Stimulated activated CD8-positive, alpha-beta memory T cell treated with anti-CD3 and anti-CD28 coated beads, Interleukin-7, amount 100 ng/mL, for 24 hours (primary cell): ENCODE measurements at regions not wholly inside any gene's neighbourhood (a gene's known extent, or its start where the extent isn't known, plus 50 kb on each side); places are given as distances from the start of the nearest gene placed in this dataset.
"Not testable (repeated sequence)": the region's sequence is repeated elsewhere in the genome, so short reads cannot be mapped to it uniquely, and the experiment has no call there.

ENCODE experiments used
- DNase-seq: peaks from one replicate; pipeline ENCODE4 v3.0.0-alpha.2; 2020; ENCODE audit warnings: low read depth

DNA sequence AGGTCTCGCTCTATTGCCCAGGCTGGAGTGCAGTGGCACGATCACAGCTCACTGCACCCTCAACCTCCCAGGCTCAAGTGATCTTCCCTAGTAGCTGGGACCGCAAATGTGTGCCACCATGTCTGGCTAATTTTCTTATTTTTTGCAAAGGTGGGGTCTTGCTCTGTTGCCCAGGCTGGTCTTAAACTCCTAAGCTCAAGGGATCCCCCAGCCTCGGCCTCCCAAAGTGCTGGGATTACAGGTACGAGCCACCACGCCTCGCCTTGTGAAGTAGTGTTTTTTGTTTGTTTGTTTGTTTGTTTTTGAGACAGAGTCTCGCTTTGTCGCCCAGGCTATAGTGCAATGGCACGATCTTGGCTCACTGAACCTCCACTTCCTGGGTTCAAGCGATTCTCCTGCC is 125.5 kb downstream of the HAUS1 start:
- not testable (repeated sequence) for DNase-seq

- DNase-seq, result no peak
These were observed 132.0 kb downstream of the HAUS1 start for GRCh38 chr18:46236156-46236555.

DNA sequence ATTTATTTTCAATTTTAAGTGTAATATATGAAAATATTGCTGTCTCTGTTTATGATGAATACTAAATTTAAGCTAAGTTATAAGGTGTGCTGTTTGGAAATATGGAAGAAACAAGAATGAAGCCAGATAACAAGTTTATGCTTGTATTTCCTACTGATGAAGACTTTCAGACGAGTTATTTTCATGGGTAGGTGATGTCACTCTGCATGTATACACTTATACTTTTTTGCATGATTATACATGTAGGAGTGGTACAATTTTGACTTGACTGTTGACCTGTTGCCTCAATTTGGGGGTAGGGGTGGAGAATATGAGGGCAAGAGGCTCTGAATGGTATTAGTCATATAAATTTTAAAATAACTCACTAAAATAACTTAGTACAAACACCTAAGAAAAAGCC is 133.7 kb downstream of the HAUS1 start:
- DNase-seq, result no peak

- no peak for DNase-seq
These were observed 135.4 kb downstream of the HAUS1 start for GRCh38 chr18:46239549-46239948.

DNA sequence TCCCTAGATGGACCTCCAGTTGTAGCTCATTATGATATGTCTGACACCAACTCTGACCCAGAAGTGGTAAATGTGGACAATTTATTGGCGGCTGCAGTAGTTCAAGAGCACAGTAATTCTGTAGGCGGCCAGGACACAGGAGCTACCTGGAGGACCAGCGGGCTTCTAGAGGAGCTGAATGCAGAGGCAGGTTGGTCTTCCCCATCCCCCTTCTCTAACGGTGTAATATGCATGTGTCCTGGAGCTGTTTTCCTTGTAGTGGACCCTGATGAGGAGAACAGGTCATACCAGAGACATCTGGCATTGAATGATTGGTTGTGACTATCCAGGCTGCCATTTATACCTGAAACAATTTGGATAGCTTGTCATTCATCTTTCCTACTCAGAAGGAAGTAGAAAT is 135.8 kb downstream of the HAUS1 start:
- DNase-seq, result no peak

DNA sequence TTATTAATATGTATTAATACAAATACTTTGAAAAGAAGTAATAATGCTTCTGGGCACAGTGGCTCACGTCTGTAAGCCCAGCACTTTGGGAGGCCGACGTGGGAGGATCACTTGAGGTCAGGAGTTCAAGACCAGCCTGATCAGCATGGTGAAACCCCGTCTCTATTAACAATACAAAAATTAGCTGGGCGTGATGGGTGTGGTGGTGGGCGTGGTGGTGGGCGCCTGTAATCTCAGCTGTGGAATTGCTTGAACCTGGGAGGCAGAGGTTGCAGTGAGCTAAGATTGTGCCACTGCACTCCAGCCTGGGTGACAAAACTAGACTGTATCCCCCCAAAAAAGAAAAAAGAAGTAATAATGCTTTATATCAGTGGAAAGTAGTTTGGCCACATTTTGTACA is 137.2 kb downstream of the HAUS1 start:
- DNase-seq, result not testable (repeated sequence)

- no peak for DNase-seq
These were observed 138.0 kb downstream of the HAUS1 start for GRCh38 chr18:46242183-46242582.

DNA sequence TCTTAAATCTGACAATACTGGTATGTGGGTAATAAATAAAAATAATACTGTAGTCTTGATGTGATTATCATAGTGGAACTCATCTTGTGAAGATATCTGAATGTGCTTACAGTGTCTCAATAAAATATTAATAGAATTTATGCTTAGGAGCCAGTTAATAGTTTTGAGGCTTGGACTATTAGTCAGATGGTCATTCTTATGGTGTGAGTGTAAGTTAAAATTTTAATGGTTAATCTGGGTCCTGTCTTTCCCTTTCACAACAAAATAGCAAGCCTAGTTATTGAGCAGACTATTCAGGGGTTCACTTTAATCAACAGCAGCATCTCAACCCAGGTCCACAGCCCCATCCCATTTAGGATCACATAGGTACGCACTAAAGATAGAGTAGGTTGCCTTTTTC is 138.9 kb downstream of the HAUS1 start:
- DNase-seq, result no peak

DNA sequence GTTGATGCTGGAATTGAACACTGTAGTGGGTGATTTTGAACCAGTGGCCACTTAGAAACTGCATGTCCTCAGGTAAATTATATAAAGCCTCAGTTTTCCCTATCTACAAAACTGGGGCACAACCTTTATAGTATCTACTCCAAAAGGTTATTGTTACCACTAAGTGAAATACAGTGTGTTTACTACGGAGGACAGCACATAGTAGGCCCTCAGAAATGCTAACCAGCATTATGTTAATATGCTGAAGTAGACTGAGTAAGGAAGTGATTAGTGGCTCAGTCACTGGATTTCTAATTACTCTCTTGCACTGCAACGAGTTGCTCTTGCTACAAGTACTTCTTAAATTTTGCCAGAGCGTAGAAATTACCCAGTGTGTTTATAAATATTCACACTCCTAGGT is 139.5 kb downstream of the HAUS1 start:
- DNase-seq, result no peak

GRCh38 chr18:46246101-46246500 is 141.9 kb downstream of the HAUS1 start:
- no peak for DNase-seq

GRCh38 chr18:46247942-46248341 is 143.8 kb downstream of the HAUS1 start:
- no peak for DNase-seq

DNA sequence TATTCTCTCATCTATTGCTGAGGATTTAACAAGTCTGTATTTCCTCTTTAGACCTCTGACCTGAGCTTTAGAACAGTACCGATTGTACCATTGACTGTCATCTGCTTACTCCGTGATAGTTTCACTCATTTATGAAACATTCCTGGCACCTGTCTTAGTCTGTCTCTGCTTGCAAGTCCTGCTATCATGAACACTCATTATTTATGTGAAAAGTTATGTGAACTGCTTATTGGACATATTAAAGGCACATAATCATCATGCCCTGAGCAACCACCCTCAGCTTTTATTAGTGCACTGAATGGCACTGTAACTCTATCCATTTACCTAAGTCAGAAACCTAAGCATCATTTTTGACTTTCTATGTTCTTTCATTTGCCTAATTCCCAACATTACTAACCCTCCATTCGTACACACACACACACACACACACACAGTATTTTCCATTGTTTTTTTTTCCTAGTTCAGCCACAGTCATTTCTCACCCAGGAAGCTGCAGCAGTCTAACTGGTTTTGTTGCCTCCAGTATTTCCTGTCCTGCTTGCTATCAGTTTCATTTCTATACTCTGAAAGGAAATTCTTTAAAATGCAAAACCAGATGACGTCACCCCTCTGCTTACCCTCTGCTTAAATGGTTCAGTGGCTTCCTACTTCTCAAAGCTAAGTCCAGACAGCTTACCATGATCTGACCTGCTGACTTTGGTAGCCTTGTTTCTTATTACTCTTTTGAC is 146.1 kb downstream of the HAUS1 start:
- DNase-seq, result no peak

GRCh38 chr18:46250812-46251173 is 146.6 kb downstream of the HAUS1 start:
- DNase-seq, result no peak

DNA sequence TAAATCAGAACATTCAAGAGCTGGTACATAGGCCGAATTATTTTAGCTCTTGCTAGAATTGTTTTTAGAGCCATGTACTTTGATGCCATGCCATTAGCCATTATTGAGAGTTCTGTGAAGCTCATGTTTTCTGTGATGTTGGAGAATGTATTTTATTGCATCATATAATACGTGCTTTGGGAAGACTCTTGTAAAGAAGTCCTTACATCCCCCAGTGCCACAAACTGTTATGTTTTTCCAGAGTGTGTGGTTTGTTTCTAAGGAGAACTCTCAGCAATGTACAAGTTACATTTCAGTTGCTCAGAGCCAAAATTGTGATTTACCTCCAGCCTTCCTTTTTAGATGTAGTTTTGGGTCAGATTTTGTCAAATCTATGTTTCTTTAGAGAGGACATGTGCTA is 148.6 kb downstream of the HAUS1 start:
- DNase-seq, result no peak

DNA sequence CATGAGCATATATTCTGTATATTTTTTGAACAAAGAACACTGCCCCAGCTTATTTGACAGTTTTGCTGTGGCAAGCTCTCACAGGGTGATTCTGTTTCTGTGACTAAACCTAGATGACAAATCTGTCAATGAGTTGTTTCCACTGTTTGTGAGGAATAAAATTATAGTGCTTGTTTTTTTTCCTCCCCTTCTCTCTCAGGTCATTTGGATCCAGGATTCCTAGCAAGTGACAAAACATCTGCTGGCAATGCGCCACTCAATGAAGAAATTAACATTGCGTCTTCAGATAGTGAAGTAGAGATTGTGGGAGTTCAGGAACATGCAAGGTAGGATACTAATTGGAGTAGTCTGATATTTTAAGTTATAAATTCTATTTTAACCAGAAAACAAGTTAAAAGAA is 149.3 kb downstream of the HAUS1 start:
- DNase-seq, result no peak

DNA sequence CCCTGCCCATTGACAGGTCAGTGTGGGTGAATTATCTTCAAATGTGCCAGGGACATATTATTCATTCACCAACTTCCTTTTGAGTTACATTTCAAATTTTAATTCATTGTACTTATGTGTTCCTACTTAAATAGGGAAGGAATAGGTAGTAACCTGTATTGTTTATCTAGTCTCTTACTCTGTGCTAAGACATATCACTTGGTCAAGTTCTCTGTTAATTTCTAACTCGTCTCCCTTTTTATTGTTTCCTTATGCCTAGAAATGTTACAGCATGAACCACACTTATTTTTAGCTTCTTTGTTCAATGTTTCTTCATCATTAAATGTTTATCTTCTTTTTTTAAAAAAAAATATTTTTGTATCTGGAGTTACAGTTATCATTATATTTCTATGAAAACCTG is 151.9 kb downstream of the HAUS1 start:
- DNase-seq, result no peak

DNA sequence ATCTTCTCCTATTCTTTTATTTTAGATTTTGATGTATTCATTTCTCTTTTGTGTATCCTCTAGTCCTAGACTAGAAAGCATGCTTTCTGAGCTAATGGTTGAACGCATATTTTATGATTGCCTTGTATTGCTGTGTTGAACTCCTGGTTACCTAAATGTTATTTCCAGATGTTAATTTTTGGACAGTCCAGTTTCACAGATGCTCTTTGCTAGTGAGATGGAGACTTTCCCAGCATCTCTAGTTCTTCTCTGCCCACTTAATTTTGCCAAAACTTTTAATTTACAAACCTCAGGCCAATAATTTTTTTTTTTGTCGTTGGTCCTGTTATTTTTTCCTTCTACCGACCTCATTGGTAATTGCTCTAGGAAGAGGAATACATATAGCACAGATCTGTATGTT is 153.2 kb downstream of the HAUS1 start:
- DNase-seq, result no peak

- DNase-seq, result no peak
These were observed 156.1 kb downstream of the HAUS1 start for GRCh38 chr18:46260016-46260878.

DNA sequence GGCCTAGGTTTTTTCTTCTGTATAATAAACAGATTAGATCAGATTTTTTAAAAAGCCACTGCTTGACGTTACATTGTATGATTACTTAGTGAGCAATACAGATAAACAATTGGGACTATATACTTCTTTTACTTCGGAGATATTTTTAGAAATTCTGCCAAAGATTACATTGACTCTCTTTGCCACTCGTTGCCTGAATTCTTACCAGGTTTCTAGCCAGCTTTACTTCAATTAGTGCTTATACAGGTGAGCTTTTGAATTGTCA is 156.6 kb downstream of the HAUS1 start:
- DNase-seq, result no peak

GRCh38 chr18:46261799-46262198 is 157.6 kb downstream of the HAUS1 start:
- no peak for DNase-seq

GRCh38 chr18:46262856-46263255 is 158.7 kb downstream of the HAUS1 start:
- no peak for DNase-seq

- DNase-seq, result no peak
These were observed 160.1 kb downstream of the HAUS1 start for GRCh38 chr18:46264255-46264654.

DNA sequence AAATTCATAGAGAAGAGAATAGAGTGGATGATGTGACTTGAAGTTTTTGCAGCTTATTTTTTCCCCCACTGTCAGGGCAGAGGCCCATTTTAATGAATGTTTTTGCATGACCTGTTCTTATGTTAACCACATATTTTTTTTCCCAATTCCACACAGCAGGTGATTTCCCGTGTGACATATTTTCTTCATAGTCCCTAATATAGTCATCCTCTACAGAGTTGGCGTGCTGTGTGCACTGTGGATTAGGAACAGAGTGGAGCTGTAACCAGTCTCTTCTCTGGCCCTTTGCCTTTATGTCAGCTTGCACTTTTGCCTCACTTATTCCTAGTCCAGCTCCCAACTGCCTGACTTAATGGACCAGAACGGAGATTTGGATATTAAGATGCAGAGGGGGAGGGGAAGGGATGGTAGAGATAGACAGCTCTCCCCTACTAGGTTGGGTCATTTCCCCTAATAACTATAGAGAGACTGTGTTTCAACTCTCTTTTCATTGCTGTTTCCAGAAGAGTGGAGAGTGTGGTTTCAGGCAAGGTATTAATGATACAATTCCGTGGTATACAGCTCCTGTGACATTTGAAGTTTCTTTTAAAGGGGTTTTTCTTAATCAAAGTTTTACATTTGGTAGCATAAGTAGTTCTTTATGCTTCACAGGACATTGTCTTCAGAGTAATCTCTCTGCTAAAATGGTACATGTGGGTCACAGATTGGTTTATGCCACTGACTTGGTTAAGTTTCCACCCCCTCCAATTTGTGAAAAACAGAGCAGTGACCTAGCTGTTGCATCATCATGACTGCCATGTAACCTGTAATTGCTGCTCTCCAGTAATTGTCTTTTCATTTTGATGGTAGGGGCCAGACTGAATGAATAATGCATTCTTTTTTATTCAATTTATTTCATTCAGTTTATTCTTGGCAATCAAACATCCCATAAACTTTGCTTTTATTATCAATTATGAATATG is 161.3 kb downstream of the HAUS1 start:
- DNase-seq, result no peak
